ENCODE measurements at regions not wholly inside any gene's neighbourhood (a gene's known extent, or its start where the extent isn't known, plus 50 kb on each side); places are given as distances from the start of the nearest gene placed in this dataset.

DNA sequence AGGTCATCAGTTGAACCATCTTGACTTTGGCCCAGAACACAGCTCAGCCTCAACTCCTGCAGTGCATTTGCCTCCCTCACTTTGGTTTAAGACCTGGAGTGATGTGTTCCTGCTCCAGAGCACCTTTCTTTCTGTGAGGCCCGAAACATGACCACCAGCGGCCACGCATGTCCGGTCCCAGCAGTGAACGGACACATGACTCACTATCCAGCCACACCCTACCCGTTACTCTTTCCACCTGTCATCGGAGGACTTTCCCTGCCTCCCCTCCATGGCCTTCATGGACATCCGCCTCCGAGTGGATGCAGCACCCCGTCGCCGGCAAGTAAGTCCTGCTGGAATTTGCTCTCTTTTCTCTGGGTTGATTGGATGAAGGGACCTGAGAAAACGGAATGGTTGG is 253.8 kb upstream of the RARB start:
- Histone ChIP-seq H3K4me3 (ENCODE audit: low read depth, low read length) (no peak overlapping the region), H3K27me3 (ENCODE audit: control insufficient read depth, insufficient read depth, low read length) (no peaks in the 10 kb centered on the region), H3K9me3 (ENCODE audit: control insufficient read depth, insufficient read depth, low read length) (no peaks in the 10 kb centered on the region; the same call in none of the 2 replicates), H3K27ac (ENCODE audit: low read depth, low read length) (no peak overlapping the region)
- ChIA-PET CTCF (no interaction called here), POLR2A (no interaction called here)
- no peak for DNase-seq (ENCODE audit: low read depth, low spot score)
- TF ChIP-seq CTCF (IDR thresholded peaks at IDR 0.05; ENCODE audit: low read depth, low read length), result no peak

GRCh38 chr3:25177041-25177440 is 251.0 kb upstream of the RARB start:
- ChIA-PET POLR2A (no interaction called here), CTCF (no interaction called here)
- Histone ChIP-seq H3K27me3 (ENCODE audit: control insufficient read depth, insufficient read depth, low read length) (no peaks in the 10 kb centered on the region), H3K27ac (ENCODE audit: low read depth, low read length) (no peak overlapping the region), H3K9me3 (ENCODE audit: control insufficient read depth, insufficient read depth, low read length) (no peaks in the 10 kb centered on the region; the same call in 1 of the 2 replicates), H3K4me3 (ENCODE audit: low read depth, low read length) (no peak overlapping the region)
- TF ChIP-seq CTCF (IDR thresholded peaks at IDR 0.05; ENCODE audit: low read depth, low read length), result no peak
- DNase-seq (ENCODE audit: low read depth, low spot score), result no peak

- Histone ChIP-seq H3K4me3 (ENCODE audit: low read depth, low read length) (no peak overlapping the region), H3K9me3 (ENCODE audit: control insufficient read depth, insufficient read depth, low read length) (no peaks in the 10 kb centered on the region; the same call in 1 of the 2 replicates), H3K27ac (ENCODE audit: low read depth, low read length) (no peak overlapping the region), H3K27me3 (ENCODE audit: control insufficient read depth, insufficient read depth, low read length) (no peaks in the 10 kb centered on the region)
- POLR2A ChIA-PET, result no interaction called here
- no peak for DNase-seq (ENCODE audit: low read depth, low spot score)
- TF ChIP-seq CTCF (IDR thresholded peaks at IDR 0.05; ENCODE audit: low read depth, low read length), result no peak
- CTCF ChIA-PET, result no interaction called here
These were observed 249.4 kb upstream of the RARB start for GRCh38 chr3:25178672-25179071.

- no peak for TF ChIP-seq CTCF (IDR thresholded peaks at IDR 0.05; ENCODE audit: low read depth, low read length)
- no peak for DNase-seq (ENCODE audit: low read depth, low spot score)
- no peak overlapping the region for H3K27ac ChIP-seq (ENCODE audit: low read depth, low read length)
- ChIA-PET CTCF (no interaction called here), POLR2A (no interaction called here)
- H3K4me3 ChIP-seq (ENCODE audit: low read depth, low read length), result no peak overlapping the region
- no peaks in the 10 kb centered on the region for H3K9me3 ChIP-seq (ENCODE audit: control insufficient read depth, insufficient read depth, low read length)
- H3K27me3 ChIP-seq (ENCODE audit: control insufficient read depth, insufficient read depth, low read length), result no peaks in the 10 kb centered on the region
These were observed 247.0 kb upstream of the RARB start for GRCh38 chr3:25181096-25181495.

DNA sequence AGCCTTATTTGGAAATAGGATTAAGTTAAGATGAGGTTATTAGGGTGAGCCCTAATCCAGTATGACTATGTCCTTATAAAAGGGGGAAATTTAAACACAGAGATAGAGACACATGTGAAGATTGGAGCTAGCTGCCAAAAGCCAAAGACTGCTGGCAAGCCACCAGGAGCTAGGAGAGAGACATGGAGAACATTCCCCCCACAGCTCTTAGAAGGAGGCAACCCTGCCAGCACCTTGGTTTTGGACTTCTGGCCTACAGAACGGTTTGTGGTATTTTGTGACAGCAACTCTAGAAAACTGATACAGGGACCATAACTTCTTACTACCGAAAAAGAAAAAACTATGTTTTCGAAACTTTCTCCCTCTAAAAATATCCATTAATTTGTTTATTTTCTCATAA is 245.3 kb upstream of the RARB start:
- no peak for DNase-seq (ENCODE audit: low read depth, low spot score)
- Histone ChIP-seq H3K9me3 (ENCODE audit: control insufficient read depth, insufficient read depth, low read length) (no peaks in the 10 kb centered on the region), H3K27me3 (ENCODE audit: control insufficient read depth, insufficient read depth, low read length) (no peaks in the 10 kb centered on the region), H3K27ac (ENCODE audit: low read depth, low read length) (no peak overlapping the region), H3K4me3 (ENCODE audit: low read depth, low read length) (no peak overlapping the region)
- ChIA-PET POLR2A (no interaction called here), CTCF (no interaction called here)
- no peak for TF ChIP-seq CTCF (IDR thresholded peaks at IDR 0.05; ENCODE audit: low read depth, low read length)
